ENCODE measurements at regions not wholly inside any gene's neighbourhood (a gene's known extent, or its start where the extent isn't known, plus 50 kb on each side); places are given as distances from the start of the nearest gene placed in this dataset.

DNA sequence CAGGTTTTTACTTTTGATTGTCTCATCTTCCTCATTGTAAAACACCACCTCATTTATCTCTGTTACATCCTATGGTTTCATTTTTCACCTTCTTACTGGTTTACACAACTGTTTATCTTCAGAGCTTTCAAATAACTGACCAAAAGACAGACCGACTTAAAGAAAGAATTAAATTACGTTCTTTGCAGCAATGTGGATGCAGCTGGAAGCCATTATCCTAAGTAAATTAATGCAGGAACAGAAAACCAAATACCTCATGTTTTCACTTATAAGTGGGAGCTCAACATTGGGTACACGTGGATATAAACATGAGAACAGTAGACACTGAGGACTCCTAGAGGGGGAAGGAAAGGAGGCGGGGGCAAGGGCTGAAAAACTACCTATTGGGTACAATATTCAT is 729.0 kb upstream of the USP15 start:
- TF ChIP-seq, protein P1, sequence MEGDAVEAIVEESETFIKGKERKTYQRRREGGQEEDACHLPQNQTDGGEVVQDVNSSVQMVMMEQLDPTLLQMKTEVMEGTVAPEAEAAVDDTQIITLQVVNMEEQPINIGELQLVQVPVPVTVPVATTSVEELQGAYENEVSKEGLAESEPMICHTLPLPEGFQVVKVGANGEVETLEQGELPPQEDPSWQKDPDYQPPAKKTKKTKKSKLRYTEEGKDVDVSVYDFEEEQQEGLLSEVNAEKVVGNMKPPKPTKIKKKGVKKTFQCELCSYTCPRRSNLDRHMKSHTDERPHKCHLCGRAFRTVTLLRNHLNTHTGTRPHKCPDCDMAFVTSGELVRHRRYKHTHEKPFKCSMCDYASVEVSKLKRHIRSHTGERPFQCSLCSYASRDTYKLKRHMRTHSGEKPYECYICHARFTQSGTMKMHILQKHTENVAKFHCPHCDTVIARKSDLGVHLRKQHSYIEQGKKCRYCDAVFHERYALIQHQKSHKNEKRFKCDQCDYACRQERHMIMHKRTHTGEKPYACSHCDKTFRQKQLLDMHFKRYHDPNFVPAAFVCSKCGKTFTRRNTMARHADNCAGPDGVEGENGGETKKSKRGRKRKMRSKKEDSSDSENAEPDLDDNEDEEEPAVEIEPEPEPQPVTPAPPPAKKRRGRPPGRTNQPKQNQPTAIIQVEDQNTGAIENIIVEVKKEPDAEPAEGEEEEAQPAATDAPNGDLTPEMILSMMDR (IDR thresholded peaks at IDR 0.05; ENCODE audit: low read depth, low read length, poor library complexity, severe bottlenecking): no peak
- no peak for TF ChIP-seq EZH2phosphoT487 (IDR thresholded peaks at IDR 0.05; ENCODE audit: borderline replicate concordance, low read length)

Data from DOHH2 (cell line).